NCI-H2196 (cell line): ENCODE measurements at regions not wholly inside any gene's neighbourhood (a gene's known extent, or its start where the extent isn't known, plus 50 kb on each side); places are given as distances from the start of the nearest gene placed in this dataset.
"Not testable (repeated sequence)": the region's sequence is repeated elsewhere in the genome, so short reads cannot be mapped to it uniquely, and the experiment has no call there.

Experiments used
- DNase-seq: peaks from one replicate; lab custom pipeline; 2025; ENCODE audit not compliant: unreplicated experiment; lab: John Stamatoyannopoulos, UW

GRCh38 chr4:155026715-155027114, 181.7 kb upstream of the NPY2R start:
- DNase-seq, result no peak

DNA sequence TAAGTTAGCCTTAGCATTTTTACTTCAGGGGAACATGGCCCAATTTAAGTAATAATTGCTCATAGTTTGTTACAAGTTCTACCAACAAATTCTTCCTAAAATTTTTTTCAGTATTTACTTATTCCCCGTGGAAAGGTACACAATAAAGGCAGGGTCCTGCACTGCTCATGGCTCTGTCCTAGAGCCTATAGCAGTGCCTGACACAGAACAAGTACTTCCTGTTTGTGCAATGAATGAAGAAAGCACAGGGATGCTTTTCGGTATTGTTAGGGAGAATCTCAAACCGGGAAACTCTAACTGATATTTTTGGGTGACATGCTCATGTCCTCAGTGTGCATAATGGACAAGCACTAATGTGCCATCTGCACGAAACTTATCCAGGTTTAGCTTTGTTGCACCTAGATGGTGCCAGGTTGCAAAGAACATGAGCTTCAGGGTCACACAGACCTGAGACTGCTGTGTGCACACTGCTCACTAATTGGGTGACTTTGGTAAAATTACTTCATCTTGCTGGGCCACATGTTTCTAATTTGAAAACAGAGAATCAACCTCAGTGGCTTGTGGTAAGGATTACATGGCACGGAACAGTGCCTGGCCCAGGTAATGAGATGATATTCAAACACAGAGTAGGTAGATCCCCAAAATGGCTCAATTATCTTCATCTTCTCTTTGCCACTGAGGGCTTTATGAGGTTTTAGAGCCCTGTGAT, 175.8 kb upstream of the NPY2R start:
- DNase-seq, result no peak

GRCh38 chr4:155033604-155034003, 174.8 kb upstream of the NPY2R start:
- DNase-seq, result no peak

DNA sequence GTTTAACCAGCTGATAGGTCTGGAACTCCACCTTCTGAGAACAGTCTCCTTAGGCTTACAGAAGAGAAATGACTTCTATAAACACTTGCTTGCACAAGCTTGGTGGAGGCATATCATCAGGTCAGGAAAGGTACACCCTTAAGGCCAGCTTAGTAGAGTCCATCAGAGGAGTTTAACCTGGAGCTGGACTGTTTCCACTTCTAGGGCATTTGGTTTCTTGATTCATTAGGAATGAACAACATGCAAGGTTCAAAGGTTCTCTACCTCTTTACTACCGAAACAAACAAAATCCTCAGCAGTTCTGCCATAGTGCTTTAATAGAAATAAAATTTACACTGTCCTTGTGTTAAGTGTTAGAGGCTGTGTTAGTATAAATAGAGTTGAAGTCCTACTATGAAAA, 171.4 kb upstream of the NPY2R start:
- DNase-seq, result no peak

DNA sequence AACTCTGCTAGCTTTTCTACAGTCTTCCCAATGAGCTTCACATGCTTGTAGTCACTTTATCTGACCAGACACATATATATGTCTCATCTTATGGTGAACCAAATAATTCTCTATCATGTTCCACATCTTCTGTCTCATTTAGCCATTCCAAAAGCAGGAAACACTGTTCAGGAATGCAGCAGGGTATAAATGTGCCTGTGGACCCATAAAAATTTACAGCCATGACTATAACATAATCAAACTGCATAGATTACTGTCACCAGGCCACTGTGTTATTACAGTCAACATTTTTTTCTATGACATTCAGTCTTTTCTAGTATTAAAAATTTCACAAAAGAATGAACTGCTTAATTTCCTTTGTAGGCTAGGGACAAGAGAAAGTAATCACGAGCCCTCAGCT, 170.0 kb upstream of the NPY2R start:
- no peak for DNase-seq

DNA sequence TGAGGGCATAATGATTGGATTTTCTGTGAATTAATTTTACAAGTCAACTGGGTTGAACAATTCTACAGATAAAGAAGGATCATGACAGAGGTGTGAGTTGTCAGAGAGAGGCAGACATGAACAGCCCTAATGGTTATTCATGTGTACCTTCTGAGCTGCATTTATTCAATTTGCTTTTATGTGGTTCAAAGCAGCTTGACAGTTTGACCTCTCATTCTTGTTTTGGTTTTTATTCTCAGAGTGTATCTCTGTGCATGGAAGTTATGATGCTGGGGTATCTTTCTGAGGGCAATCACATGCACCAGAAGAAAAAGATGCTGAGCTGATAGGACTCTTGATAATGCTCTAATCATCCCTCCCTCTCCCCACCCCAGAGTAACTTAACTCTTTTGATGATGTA, 169.3 kb upstream of the NPY2R start:
- no peak for DNase-seq

DNA sequence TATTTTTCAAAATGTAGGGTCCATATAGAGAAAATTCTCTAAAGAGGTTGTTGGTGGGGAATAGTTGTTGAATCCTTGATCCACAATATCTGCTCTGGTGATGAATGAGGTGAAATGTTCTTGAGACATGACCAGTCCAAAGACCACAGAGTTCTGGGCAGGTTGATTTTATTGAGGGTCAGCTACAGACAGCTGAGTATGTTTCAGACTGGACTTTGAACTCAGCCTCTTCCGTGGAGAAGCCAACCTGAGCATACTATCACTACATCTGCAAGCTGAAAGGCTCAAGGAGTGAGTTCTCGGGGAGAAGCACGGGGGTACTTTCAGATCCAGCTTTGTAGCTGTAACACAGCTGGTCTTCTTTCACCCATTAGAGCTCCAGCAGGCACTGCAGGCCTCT, 168.4 kb upstream of the NPY2R start:
- DNase-seq, result no peak

- no peak for DNase-seq
These were observed 166.4 kb upstream of the NPY2R start for GRCh38 chr4:155042014-155042413.

DNA sequence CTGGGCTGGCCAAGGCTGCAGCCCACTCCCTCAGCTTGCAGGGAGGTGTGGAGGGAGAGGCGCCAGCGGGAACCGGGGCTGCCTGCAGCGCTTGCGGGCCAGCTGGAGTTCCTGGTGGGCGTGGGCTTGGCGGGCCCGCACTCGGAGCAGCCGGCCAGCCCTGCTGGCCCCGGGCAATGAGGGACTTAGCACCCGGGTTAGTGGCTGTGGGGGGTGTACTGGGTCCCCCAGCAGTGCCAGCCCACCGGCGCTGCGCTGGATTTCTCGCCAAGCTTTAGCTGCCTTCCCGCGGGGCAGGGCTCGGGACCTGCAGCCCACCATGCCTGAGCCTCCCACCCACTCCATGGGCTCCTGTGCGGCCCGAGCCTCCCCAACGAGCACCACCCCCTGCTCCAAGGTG, 164.2 kb upstream of the NPY2R start:
- DNase-seq, result not testable (repeated sequence)

DNA sequence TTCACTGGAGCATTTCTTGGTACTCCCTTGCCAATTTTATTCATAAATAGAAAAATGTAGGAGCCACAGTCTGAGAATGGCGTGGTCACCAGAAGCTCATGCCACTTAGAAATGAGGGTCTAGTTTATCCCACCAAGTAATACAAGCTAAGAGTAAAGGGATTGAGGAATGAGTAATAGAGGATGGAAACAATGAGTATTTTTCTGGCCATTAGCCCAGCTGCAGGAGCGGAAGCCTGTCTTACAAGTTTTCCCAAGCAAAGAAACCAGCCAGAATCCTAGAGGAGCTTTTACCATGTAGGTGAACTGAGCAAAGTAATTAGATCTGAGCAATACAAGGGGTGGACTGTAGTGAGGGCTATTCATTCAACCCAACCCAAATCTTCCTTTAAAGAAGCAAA, 160.7 kb upstream of the NPY2R start:
- DNase-seq, result no peak

GRCh38 chr4:155054042-155054441, 154.4 kb upstream of the NPY2R start:
- DNase-seq, result not testable (repeated sequence)

DNA sequence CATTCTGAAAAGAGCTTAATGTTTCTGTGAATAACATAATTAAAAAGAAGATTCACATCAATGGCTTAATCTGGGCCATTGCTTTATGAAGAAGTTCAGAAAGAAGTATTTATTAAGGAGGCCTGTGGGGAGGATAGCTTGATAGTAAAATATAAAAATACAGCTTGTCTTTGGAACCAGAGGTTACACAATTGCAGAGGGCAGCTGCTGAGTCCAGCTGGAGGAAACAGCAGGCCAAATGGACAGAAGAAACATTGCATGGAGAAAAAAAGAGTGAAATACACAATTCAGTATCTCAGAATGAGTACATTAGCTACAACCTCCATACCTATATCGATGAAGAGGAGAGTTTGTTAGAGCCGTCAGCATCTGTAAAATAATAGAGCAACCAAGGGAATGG, 148.0 kb upstream of the NPY2R start:
- DNase-seq, result no peak

DNA sequence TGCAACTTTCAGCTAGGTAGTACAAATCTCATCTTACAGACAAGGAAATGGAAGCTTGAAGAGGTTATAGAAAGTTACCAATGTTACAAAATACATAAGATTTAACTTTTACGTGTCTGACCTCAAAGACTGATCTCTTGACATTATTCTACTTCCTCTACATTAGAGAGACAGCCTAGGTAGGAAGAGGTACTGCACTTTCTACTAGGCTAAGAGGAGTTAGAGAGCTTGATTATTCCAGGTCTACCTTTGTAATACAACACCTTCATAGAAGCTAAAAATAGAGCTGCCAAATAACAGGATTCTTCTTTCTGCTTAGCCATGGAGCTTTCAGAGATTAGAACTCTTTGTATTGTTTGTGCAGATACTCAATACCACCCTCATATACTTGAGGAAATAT, 147.6 kb upstream of the NPY2R start:
- DNase-seq, result no peak

DNA sequence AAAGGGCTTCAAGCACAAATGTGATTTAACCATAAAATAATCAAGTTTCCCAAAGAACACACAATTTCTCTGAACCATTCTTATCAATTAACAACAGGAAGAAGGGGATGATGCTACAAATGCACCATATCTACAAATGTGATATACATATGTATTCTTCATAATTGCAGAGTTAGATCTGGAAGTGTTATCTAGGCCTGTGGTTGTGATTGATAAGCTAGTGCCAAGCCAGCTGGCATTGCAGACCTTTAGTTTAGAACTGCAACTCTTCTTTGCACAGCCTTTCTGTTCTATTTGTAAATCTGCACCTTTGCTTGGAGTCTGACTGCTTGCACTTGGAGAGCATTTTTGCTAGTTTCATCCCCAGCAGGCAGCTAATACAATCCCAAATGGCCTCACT, 145.5 kb upstream of the NPY2R start:
- no peak for DNase-seq

DNA sequence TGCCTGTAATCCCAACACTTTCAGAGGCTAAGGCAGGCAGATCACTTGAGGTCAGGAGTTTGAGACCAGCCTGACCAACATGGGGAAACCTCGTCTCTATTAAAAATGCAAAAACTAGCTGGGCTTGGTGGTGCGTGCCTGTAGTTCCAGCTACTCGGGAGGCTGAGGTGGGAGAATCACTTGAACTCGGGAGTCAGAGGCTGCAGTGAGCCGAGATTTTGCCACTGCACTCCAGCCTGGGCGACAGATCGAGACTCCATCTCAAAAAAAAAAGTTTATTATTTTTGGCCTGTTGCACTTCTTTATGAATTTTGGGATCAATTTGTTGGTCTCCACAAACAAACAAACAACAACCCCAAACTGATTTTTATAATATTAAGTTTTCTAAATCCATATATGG, 143.5 kb upstream of the NPY2R start:
- DNase-seq, result not testable (repeated sequence)

DNA sequence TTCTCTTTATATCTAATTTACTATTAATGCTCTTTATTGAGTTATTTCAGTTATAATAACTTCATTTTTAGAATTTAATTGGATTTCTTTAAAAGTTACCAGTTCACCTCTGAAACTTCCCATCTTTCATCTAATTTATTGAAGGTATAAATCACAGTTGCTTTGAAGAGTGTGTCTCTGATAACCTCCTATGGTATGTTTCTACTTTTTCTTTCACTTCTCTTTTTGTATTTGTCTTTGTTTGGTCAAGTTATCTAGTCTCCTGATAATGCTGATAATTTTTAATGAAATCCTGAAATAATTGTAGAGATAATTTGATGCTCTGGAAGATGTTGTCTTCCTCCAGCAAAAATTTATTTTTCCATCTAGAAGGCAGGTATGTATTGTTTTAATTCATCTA, 141.6 kb upstream of the NPY2R start:
- no peak for DNase-seq

GRCh38 chr4:155071962-155072361, 136.5 kb upstream of the NPY2R start:
- no peak for DNase-seq

- no peak for DNase-seq
These were observed 136.0 kb upstream of the NPY2R start for GRCh38 chr4:155072417-155072816.

DNA sequence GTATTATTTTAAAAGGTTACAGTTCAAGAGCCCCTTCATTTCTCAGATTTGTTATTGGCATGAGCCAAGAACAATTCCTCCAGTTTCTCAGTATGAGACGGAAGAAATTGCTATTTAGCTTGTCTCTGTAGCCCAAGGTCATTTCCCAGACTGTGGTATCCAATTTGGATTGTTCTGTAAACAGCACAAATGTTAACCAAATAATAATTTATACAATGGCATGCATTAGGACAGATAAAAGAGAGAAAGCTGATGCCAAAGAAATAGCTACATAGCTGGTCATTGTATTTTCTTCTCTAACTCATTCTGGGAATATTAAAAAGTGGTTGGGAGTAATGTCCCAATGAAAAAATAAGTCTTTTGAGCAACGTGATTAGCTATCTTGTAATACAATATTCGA, 134.6 kb upstream of the NPY2R start:
- DNase-seq, result no peak

DNA sequence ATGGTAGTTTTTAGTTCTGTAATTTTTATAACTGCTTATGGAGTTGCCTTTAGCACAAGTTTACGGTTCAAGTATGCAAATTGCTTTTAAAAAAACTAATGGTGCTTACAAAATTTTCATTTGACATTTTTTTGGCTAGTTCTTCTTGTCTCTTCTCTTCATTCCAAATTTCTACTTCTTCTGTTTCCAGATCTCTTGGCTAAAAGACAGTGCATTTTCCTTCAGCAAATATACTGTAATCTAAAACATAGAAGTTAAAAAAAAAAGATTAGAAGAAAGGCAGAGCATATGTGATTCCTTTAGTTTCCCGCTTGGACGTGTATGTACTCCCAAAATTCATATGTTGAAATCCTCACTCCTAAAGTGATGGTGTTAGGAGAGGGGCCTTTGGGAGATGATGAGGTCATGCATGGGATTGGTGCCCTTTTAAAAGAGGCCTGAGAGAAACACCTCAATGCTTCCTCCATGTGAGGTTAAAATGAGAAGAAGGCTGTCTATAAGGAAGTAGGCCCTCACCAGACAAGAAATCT, 132.1 kb upstream of the NPY2R start:
- DNase-seq, result no peak

DNA sequence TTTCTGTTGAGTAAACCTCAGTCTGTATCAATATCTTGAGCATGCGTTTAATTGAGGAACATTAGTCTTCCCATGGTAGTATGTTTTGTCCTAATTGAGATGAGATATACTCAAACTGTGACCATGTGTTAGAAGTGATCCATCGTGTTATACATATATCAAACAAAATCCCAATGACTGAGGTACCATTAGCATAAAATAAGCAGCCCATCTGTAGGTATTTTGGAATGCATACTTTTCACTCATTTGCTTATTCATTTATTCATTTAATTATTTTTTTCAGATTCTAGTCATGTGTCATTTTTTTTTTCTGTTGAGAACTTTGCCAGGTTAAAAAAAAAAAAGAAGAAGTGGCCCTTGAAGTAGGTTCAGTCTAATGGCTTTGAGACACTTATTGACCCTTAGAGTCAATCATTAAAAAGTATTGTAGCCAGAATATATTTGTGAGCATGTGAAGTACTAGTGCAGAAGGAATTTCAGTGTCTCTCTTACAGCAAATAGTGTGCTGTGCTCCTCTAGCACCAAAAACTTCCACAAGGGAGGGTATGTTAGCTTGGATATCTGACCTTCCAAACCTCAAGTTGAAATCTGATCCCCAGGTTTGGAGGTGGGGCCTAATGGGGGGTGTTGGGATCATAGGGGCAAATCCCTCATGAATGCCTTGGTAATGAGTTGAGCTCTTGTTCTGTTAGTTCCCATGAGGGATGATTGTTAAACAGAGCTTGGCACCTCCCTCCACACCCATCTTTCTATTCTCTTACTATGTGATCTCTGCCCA, 130.8 kb upstream of the NPY2R start:
- DNase-seq, result no peak

- no peak for DNase-seq
These were observed 128.6 kb upstream of the NPY2R start for GRCh38 chr4:155079871-155080270.
